Cardiac muscle cell (in vitro differentiated cells and primary cell): ENCODE measurements at regions not wholly inside any gene's neighbourhood (a gene's known extent, or its start where the extent isn't known, plus 50 kb on each side); places are given as distances from the start of the nearest gene placed in this dataset.
A peak's percentile ranks its signal among the peaks of the same experiment; 100 is the strongest.

Source experiments
- DNase-seq, 2 donors: peaks; one replicate each; pipeline versions ENCODE4 v3.0.0 to v3.0.0-alpha.2; 2010 to 2017; ENCODE audit warnings: low read depth in 1 of 2, low spot score in 1 of 2
- H3K27ac ChIP-seq: fragments of 200-600 bp; sonication (generic); 2 replicates; pipeline ENCODE4 v1.5.1; 2016
- H3K27me3 ChIP-seq: fragments of 200-600 bp; sonication (generic); 2 replicates; pipeline ENCODE4 v1.6.0; 2016; ENCODE audit warnings: control low read depth
- H3K36me3 ChIP-seq: fragments of 200-600 bp; sonication (generic); 2 replicates; pipeline ENCODE4 v1.5.1; 2016; ENCODE audit warnings: control low read depth
- H3K4me1 ChIP-seq: fragments of 200-600 bp; sonication (generic); 2 replicates; pipeline ENCODE4 v1.8.1; 2017; ENCODE audit warnings: low read depth, mild to moderate bottlenecking, mixed run types
- H3K4me3 ChIP-seq: fragments of 200-600 bp; sonication (generic); 2 replicates; pipeline ENCODE4 v1.5.1; 2016; ENCODE audit warnings: mild to moderate bottlenecking
- H3K9me3 ChIP-seq: fragments of 200-600 bp; sonication (generic); 2 replicates; pipeline ENCODE4 v1.5.1; 2017; ENCODE audit warnings: low read depth, mild to moderate bottlenecking, control low read depth
- CTCF ChIP-seq: IDR thresholded peaks from 2 replicates; pipeline ENCODE4 v1.5.1; 2012; ENCODE audit warnings: low read depth, mild to moderate bottlenecking, low read length

GRCh38 chr6:85396159-85396808 is 53.6 kb upstream of the NT5E start:
- TF ChIP-seq CTCF = no peak
- no peak overlapping the region for H3K4me3 ChIP-seq

GRCh38 chr6:85395746-85396145 is 54.1 kb upstream of the NT5E start:
- Histone ChIP-seq H3K9me3 (no peaks in the 10 kb centered on the region), H3K36me3 (no peaks in the 10 kb centered on the region), H3K4me1 (no peaks in the 10 kb centered on the region), H3K4me3 (no peak overlapping the region), H3K27me3 (no peaks in the 10 kb centered on the region), H3K27ac (no peak overlapping the region)
- DNase-seq = no peak
- no peak for TF ChIP-seq CTCF

More at GRCh38 chr6:85396159-85396808, 53.6 kb upstream of the NT5E start:
- no peaks in the 10 kb centered on the region for H3K4me1 ChIP-seq
- H3K27ac ChIP-seq = no peak overlapping the region
- H3K9me3 ChIP-seq = no peaks in the 10 kb centered on the region
- no peak for DNase-seq
- no peaks in the 10 kb centered on the region for H3K27me3 ChIP-seq
- no peaks in the 10 kb centered on the region for H3K36me3 ChIP-seq

GRCh38 chr6:85394853-85395538 is 54.9 kb upstream of the NT5E start:
- peak in 1 of 2 donors; percentile 65 for DNase-seq
- H3K4me3 ChIP-seq = no peak overlapping the region
- no peaks in the 10 kb centered on the region for H3K36me3 ChIP-seq
- H3K27me3 ChIP-seq = no peaks in the 10 kb centered on the region
- H3K9me3 ChIP-seq = no peaks in the 10 kb centered on the region
- H3K4me1 ChIP-seq = no peaks in the 10 kb centered on the region
- no peak for TF ChIP-seq CTCF
- H3K27ac ChIP-seq = no peak overlapping the region

- Histone ChIP-seq H3K4me3 (no peak overlapping the region), H3K4me1 (no peaks in the 10 kb centered on the region), H3K9me3 (no peaks in the 10 kb centered on the region), H3K27me3 (no peaks in the 10 kb centered on the region), H3K36me3 (no peaks in the 10 kb centered on the region), H3K27ac (no peak overlapping the region)
- no peak for TF ChIP-seq CTCF
- no peak for DNase-seq
These were observed 55.7 kb upstream of the NT5E start for GRCh38 chr6:85394199-85394598.

- no peak overlapping the region for H3K4me3 ChIP-seq
- DNase-seq = no peak
- H3K27me3 ChIP-seq = no peaks in the 10 kb centered on the region
- no peak for TF ChIP-seq CTCF
- no peaks in the 10 kb centered on the region for H3K36me3 ChIP-seq
- no peak overlapping the region for H3K27ac ChIP-seq
- no peaks in the 10 kb centered on the region for H3K9me3 ChIP-seq
- H3K4me1 ChIP-seq = no peaks in the 10 kb centered on the region
These were observed 57.5 kb upstream of the NT5E start for GRCh38 chr6:85392379-85392778.
